Caco-2 (cell line): ENCODE measurements at regions not wholly inside any gene's neighbourhood (a gene's known extent, or its start where the extent isn't known, plus 50 kb on each side); places are given as distances from the start of the nearest gene placed in this dataset.

Source experiments
- BruUV-seq: library from RNA; stranded (reverse); fragments of 400-500 nt; replicated peaks from 2 replicates; lab custom pipeline; 2021; lab: Mats Ljungman, UMichigan
- CTCF ChIA-PET: fragments of 300-600 bp; sonication (Branson Sonifier 250); formaldehyde crosslinking; loops from one replicate; lab custom pipeline; 2022; ENCODE audit warnings: antibody characterized with exemption; lab: Charles Lee
- POLR2A ChIA-PET: fragments of 300-600 bp; sonication (Branson Sonifier 250); formaldehyde crosslinking; loops from one replicate; lab custom pipeline; 2022; ENCODE audit warnings: antibody characterized with exemption; lab: Charles Lee
- DNase-seq, 2 experiments: peaks; one replicate each; pipeline versions ENCODE4 v3.0.0 to v3.0.0-alpha.2; 2020 to 2022
- H3K27me3 ChIP-seq: replicated peaks from 2 replicates; pipeline ENCODE4 v1.6.0; 2011; ENCODE audit warnings: low read length; ENCODE audit not compliant: control insufficient read depth, insufficient read depth
- H3K36me3 ChIP-seq: 2 replicates; pipeline ENCODE4 v1.5.1; 2011; ENCODE audit warnings: low read length; ENCODE audit not compliant: control insufficient read depth, insufficient read depth
- H3K4me1 ChIP-seq: fragments of 250-450 bp; sonication (Bioruptor Pico); 2 replicates; pipeline ENCODE4 v1.5.1; 2020; ENCODE audit warnings: mild to moderate bottlenecking
- H3K4me3 ChIP-seq: 2 replicates; pipeline ENCODE4 v1.5.1; 2011; ENCODE audit warnings: low read depth, mild to moderate bottlenecking, control low read depth, low read length
- H3K9me3 ChIP-seq: fragments of 250-450 bp; sonication (Bioruptor Pico); 2 replicates; pipeline ENCODE4 v1.5.1; 2020; ENCODE audit warnings: mild to moderate bottlenecking, moderate library complexity
- H3K27ac Mint-ChIP-seq: one replicate; pipeline ENCODE4 v1.8.0; 2022; ENCODE audit warnings: mixed read lengths; ENCODE audit not compliant: unreplicated experiment
- H3K27me3 Mint-ChIP-seq: one replicate; pipeline ENCODE4 v1.8.0; 2022; ENCODE audit warnings: mixed read lengths; ENCODE audit not compliant: insufficient read depth, unreplicated experiment
- H3K36me3 Mint-ChIP-seq: one replicate; pipeline ENCODE4 v1.8.0; 2022; ENCODE audit warnings: mild to moderate bottlenecking, mixed read lengths; ENCODE audit not compliant: insufficient read depth, unreplicated experiment
- H3K4me1 Mint-ChIP-seq: one replicate; pipeline ENCODE4 v1.8.0; 2022; ENCODE audit warnings: low read depth, mixed read lengths; ENCODE audit not compliant: unreplicated experiment
- H3K4me3 Mint-ChIP-seq: one replicate; pipeline ENCODE4 v1.8.0; 2022; ENCODE audit warnings: mild to moderate bottlenecking, moderate library complexity, mixed read lengths; ENCODE audit not compliant: unreplicated experiment
- H3K9me3 Mint-ChIP-seq: one replicate; pipeline ENCODE4 v1.8.0; 2022; ENCODE audit warnings: mixed read lengths; ENCODE audit not compliant: unreplicated experiment
- intact Hi-C: fragments of 100-400 bp; cut with micrococcal nuclease; formaldehyde crosslinking; loops from one replicate; pipeline ENCODE4 v1.10.0; 2022; ENCODE audit not compliant: unreplicated experiment
- TF ChIP-seq, protein P1 (sequence below), 2 experiments: fragments of 200-600 bp in 1 of 2; IDR thresholded peaks; 1 replicate in 1 of 2; 2 replicates in 1 of 2; pipeline versions ENCODE4 v1.5.1 to v1.8.0; 2011 to 2022; ENCODE audit warnings: antibody characterized with exemption in 1 of 2, control low read depth in 1 of 2, inconsistent platforms in 1 of 2, low read depth in 1 of 2, low read length in 1 of 2, mild to moderate bottlenecking in 1 of 2, moderate library complexity in 1 of 2; ENCODE audit not compliant: insufficient read depth in 1 of 2, severe bottlenecking in 1 of 2, unreplicated experiment in 1 of 2

DNA sequence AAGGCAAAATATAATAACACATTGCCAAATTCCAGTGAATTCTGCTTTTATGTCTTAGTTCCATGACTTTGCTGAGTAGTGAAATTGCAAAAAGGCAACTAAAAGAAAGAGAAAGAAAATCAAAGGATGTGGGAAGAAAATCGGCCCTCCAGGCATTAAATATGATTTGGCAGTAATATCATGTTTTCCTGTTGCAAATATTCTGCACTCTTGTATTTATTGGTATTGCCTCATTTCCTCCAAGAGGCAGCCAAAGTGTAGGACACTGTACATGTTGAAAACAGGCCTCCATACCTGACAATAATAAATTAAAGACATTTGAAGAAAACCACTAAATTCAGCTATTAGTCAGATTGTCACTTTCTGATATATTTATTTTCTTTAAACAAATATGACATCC lies 460.0 kb upstream of the NOX3 start:
- Histone ChIP-seq H3K36me3 (no peaks in the 10 kb centered on the region), H3K27me3 (no peaks in the 10 kb centered on the region), H3K4me1 (no peaks in the 10 kb centered on the region), H3K4me3 (no peak overlapping the region), H3K9me3 (no peaks in the 10 kb centered on the region)
- intact Hi-C loops, result no loop called here
- no peak for DNase-seq
- ChIA-PET CTCF (no interaction called here), POLR2A (no interaction called here)
- no peaks in the 10 kb centered on the region for H3K36me3 Mint-ChIP-seq
- H3K4me3 Mint-ChIP-seq, result no peak overlapping the region
- TF ChIP-seq, protein P1, sequence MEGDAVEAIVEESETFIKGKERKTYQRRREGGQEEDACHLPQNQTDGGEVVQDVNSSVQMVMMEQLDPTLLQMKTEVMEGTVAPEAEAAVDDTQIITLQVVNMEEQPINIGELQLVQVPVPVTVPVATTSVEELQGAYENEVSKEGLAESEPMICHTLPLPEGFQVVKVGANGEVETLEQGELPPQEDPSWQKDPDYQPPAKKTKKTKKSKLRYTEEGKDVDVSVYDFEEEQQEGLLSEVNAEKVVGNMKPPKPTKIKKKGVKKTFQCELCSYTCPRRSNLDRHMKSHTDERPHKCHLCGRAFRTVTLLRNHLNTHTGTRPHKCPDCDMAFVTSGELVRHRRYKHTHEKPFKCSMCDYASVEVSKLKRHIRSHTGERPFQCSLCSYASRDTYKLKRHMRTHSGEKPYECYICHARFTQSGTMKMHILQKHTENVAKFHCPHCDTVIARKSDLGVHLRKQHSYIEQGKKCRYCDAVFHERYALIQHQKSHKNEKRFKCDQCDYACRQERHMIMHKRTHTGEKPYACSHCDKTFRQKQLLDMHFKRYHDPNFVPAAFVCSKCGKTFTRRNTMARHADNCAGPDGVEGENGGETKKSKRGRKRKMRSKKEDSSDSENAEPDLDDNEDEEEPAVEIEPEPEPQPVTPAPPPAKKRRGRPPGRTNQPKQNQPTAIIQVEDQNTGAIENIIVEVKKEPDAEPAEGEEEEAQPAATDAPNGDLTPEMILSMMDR (IDR thresholded peaks at IDR 0.05; ENCODE audit: insufficient read depth in 1 of 2, low read depth in 1 of 2, low read length in 1 of 2, severe bottlenecking in 1 of 2, unreplicated experiment in 1 of 2), result no peak
- H3K4me1 Mint-ChIP-seq, result no peaks in the 10 kb centered on the region
- no peaks in the 10 kb centered on the region for H3K9me3 Mint-ChIP-seq
- H3K27ac Mint-ChIP-seq, result no peak overlapping the region
- BruUV-seq, result no TSS peak
- no peaks in the 10 kb centered on the region for H3K27me3 Mint-ChIP-seq

DNA sequence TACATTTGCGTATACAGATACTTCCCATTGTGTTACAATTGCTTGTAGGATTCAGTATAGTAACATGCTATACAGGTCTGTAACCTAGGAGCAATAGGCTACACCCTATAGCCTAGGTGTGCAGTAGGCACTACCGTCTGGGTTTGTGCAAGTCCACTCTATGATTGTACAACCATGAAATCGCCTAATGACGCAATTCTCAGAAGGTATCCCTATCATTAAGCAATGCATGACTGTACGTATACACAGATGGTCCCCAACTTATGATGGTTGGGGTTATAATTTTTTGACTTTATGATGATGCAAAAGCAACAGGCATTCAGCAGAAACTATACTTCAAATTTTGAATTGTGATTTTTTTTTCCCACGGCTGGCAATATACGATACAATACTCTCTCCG lies 458.2 kb upstream of the NOX3 start:
- Histone ChIP-seq H3K27me3 (no peaks in the 10 kb centered on the region), H3K4me3 (no peak overlapping the region), H3K36me3 (no peaks in the 10 kb centered on the region), H3K9me3 (no peaks in the 10 kb centered on the region), H3K4me1 (no peaks in the 10 kb centered on the region)
- intact Hi-C loops, result no loop called here
- Mint-ChIP-seq H3K36me3 (no peaks in the 10 kb centered on the region), H3K4me1 (no peaks in the 10 kb centered on the region), H3K27me3 (no peaks in the 10 kb centered on the region), H3K4me3 (no peak overlapping the region), H3K9me3 (no peaks in the 10 kb centered on the region), H3K27ac (no peak overlapping the region)
- ChIA-PET POLR2A (interaction anchor here (0.6 kb wide), 1 partner anchor 842 kb away, joined by 3 read pairs; no protein-coding TSS in a partner anchor), CTCF (no interaction called here)
- BruUV-seq, result no TSS peak
- DNase-seq, result no peak
- TF ChIP-seq, protein P1 (IDR thresholded peaks at IDR 0.05; ENCODE audit: insufficient read depth in 1 of 2, low read depth in 1 of 2, low read length in 1 of 2, severe bottlenecking in 1 of 2, unreplicated experiment in 1 of 2), result no peak

GRCh38 chr6:155909710-155910109 lies 454.1 kb upstream of the NOX3 start:
- intact Hi-C loops, result no loop called here
- Histone ChIP-seq H3K36me3 (no peaks in the 10 kb centered on the region), H3K9me3 (no peaks in the 10 kb centered on the region), H3K4me3 (no peak overlapping the region), H3K4me1 (no peaks in the 10 kb centered on the region), H3K27me3 (no peaks in the 10 kb centered on the region)
- peaks cover 4% of the 10 kb centered on the region for H3K27me3 Mint-ChIP-seq
- CTCF ChIA-PET, result no interaction called here
- no peak for DNase-seq
- no peak overlapping the region for H3K27ac Mint-ChIP-seq
- no peak overlapping the region for H3K4me3 Mint-ChIP-seq
- no peaks in the 10 kb centered on the region for H3K9me3 Mint-ChIP-seq
- no TSS peak for BruUV-seq
- H3K4me1 Mint-ChIP-seq, result no peaks in the 10 kb centered on the region
- POLR2A ChIA-PET, result no interaction called here
- H3K36me3 Mint-ChIP-seq, result no peaks in the 10 kb centered on the region
- TF ChIP-seq, protein P1 (IDR thresholded peaks at IDR 0.05; ENCODE audit: insufficient read depth in 1 of 2, low read depth in 1 of 2, low read length in 1 of 2, severe bottlenecking in 1 of 2, unreplicated experiment in 1 of 2), result no peak
